Activated T-helper 17 cell treated with anti-CD3 and anti-CD28 coated beads, Interleukin-2, amount 50 U/mL, for 72 hours (primary cell): ENCODE measurements at regions not wholly inside any gene's neighbourhood (a gene's known extent, or its start where the extent isn't known, plus 50 kb on each side); places are given as distances from the start of the nearest gene placed in this dataset.
"Not testable (repeated sequence)": the region's sequence is repeated elsewhere in the genome, so short reads cannot be mapped to it uniquely, and the experiment has no call there.

Experiments
- ATAC-seq: fragments of 150-1000 bp; cut with Tn5 transposase; replicated peaks from 2 replicates; pipeline ENCODE4 v1.10.0; 2021; ENCODE audit warnings: mild to moderate bottlenecking, moderate library complexity
- H3K27ac Mint-ChIP-seq: one replicate; pipeline ENCODE4 v1.8.0; 2022; ENCODE audit warnings: mixed read lengths
- H3K27me3 Mint-ChIP-seq: one replicate; pipeline ENCODE4 v1.8.0; 2022; ENCODE audit warnings: mixed read lengths
- H3K36me3 Mint-ChIP-seq: one replicate; pipeline ENCODE4 v1.8.0; 2022; ENCODE audit warnings: low read depth, mild to moderate bottlenecking, mixed read lengths
- H3K4me1 Mint-ChIP-seq: one replicate; pipeline ENCODE4 v1.8.0; 2022; ENCODE audit warnings: mixed read lengths
- H3K4me3 Mint-ChIP-seq: one replicate; pipeline ENCODE4 v1.8.0; 2022; ENCODE audit warnings: mild to moderate bottlenecking, mixed read lengths
- H3K9me3 Mint-ChIP-seq: one replicate; pipeline ENCODE4 v1.8.0; 2022; ENCODE audit warnings: mixed read lengths

DNA sequence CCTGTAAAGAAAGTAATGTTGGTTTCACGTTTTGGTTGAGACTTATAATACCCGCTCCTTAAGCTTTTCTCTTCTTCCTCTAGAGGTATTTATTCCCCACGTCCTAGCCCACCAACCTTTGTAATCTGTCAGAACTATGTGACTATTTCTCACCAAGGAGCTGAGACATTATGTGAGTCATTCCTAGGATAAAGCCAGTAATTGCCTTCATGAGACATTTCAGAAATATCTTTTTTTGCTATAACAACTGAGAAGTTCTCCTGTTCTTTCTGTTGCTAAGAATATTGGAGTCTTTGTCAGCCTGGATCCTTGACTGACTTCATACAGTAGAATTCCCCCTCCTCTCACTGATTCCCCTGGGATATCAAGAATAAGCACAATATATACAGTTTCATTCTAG lies 1497.0 kb upstream of the TENM4 start:
- Mint-ChIP-seq H3K4me3 (no peak overlapping the region), H3K27ac (no peak overlapping the region), H3K4me1 (no peaks in the 10 kb centered on the region), H3K36me3 (no peaks in the 10 kb centered on the region), H3K9me3 (peaks cover 19% of the 10 kb centered on the region), H3K27me3 (no peaks in the 10 kb centered on the region)
- no peak for ATAC-seq

DNA sequence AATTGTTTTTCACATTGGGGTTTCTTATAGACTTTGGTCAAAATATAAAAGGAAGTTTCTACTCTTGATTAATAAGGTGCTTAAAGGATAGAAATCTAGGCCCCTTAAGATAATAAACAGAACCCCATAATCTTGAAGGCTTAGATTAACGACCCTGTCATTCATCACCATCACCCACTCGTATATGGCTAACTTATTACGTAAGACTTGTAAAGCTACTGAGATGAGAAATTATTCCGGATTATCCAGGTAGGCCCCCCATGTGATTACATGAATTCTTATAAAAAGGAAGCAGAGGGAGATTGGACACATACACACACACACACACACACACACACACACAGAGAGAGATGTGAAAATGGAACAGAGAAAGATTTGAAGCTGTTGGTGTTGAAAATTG lies 1489.2 kb upstream of the TENM4 start:
- no peak overlapping the region for H3K27ac Mint-ChIP-seq
- no peaks in the 10 kb centered on the region for H3K4me1 Mint-ChIP-seq
- no peak for ATAC-seq
- no peak overlapping the region for H3K4me3 Mint-ChIP-seq
- no peaks in the 10 kb centered on the region for H3K36me3 Mint-ChIP-seq
- H3K9me3 Mint-ChIP-seq, result peaks cover 24% of the 10 kb centered on the region
- no peaks in the 10 kb centered on the region for H3K27me3 Mint-ChIP-seq

DNA sequence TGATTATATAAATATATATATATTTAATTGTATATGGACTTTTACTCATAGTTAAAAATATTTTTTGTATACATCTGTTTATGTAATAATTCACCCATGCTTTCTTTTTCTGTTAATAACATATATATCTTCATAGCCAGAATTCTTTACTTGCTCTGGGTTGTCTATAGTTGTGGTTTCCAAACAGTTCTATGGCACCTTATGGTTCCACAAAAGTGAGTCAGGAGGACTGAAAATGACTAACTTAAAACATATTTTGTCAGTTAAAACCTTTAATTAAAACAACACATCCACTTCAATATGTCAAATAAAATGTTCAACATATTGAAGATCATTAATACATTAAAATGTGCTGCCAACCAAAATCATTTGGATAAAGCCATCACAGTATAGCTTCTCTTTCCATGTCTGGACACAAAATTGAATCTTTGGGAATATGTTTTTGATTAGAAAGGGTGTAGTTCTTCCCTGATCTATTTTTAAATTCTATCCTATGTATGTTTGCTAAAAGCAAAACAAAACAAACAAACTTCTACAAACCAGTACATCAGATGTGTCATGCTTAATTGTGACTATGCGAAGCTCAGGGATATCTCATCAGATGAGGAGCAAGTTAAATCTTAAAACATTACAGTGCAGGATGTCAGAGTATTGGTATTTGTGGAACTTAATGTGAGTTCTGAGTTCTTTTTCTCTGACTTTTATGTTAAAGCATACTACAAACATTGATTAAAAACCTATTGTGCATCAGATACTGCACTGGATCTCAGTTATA lies 1488.4 kb upstream of the TENM4 start:
- H3K36me3 Mint-ChIP-seq, result no peaks in the 10 kb centered on the region
- H3K9me3 Mint-ChIP-seq, result peaks cover 24% of the 10 kb centered on the region
- no peak for ATAC-seq
- no peaks in the 10 kb centered on the region for H3K27me3 Mint-ChIP-seq
- H3K4me1 Mint-ChIP-seq, result no peaks in the 10 kb centered on the region
- H3K27ac Mint-ChIP-seq, result no peak overlapping the region
- H3K4me3 Mint-ChIP-seq, result no peak overlapping the region

DNA sequence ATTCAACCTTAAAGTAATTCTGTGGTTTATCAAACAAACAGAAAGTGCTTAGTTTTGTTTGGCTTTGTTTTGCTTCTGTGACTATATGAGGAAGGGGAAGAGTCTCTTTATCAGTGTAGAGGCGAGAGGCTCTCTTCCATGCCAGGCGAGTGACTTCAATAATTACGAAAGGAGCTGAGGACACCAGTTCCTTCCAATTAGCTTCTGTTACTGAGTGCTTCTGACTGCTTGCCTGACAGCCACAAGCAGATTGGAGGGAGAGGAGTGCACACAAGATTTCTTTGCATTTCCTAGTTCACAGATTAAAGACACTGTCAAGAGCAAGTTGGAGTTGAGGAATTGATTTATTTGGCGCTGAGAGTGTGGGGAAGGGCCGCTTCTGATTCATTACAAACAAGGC lies 1484.5 kb upstream of the TENM4 start:
- no peaks in the 10 kb centered on the region for H3K36me3 Mint-ChIP-seq
- H3K4me1 Mint-ChIP-seq, result no peaks in the 10 kb centered on the region
- no peaks in the 10 kb centered on the region for H3K27me3 Mint-ChIP-seq
- peaks cover 18% of the 10 kb centered on the region for H3K9me3 Mint-ChIP-seq
- no peak overlapping the region for H3K27ac Mint-ChIP-seq
- no peak for ATAC-seq
- no peak overlapping the region for H3K4me3 Mint-ChIP-seq

DNA sequence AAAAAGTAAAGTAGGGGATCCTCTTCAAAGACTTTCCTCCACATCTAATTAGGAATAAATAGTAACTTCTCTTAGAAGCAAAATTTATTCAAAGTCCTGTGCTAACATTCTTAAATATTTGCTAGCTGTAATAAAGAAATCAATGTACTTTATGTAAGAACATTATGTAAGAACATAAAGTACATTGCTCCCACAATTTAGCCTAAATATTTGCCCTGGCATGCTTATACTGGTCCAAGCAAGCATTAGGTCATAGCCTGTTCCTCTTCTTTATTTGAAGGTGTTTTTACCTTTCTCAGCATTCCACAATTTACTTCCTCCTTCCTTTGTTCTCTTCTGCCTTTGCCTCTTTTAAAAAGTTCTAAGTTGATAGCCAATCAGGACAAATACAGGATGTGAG lies 1480.5 kb upstream of the TENM4 start:
- not testable (repeated sequence) for H3K9me3 Mint-ChIP-seq, H3K4me3 Mint-ChIP-seq, H3K4me1 Mint-ChIP-seq, ATAC-seq, H3K27me3 Mint-ChIP-seq, H3K27ac Mint-ChIP-seq, H3K36me3 Mint-ChIP-seq

DNA sequence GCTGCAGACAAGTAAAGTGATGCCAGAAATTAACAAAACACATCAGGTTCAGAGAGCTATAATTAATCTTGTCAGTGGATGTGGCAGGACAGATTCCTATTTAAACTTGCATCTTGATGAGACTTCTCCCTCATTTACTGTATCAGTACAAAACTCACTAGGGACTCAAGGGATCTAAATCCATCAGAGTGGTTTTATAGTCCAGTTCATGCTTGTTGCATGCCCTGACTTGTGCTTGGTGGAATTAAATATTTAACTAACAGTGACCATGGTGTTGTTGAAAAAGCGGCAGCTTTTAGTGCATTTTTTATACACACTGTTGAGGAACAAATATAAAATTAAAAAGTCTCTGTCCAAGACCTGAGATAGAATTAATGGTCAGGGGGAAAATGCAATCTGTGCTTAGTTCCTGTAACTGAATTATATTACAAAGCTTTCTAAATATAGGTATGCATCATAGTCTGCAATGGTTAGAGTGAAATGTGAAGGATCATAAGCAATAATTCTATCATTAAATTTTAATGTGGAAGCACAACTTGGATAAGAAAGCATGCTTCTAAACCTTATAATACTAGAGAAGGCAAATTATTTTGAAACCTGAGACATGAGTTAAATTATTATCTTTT lies 1475.5 kb upstream of the TENM4 start:
- no peak for ATAC-seq
- no peaks in the 10 kb centered on the region for H3K4me1 Mint-ChIP-seq
- no peak overlapping the region for H3K27ac Mint-ChIP-seq
- H3K36me3 Mint-ChIP-seq, result no peaks in the 10 kb centered on the region
- peaks cover 5% of the 10 kb centered on the region for H3K9me3 Mint-ChIP-seq
- H3K4me3 Mint-ChIP-seq, result no peak overlapping the region
- no peaks in the 10 kb centered on the region for H3K27me3 Mint-ChIP-seq

DNA sequence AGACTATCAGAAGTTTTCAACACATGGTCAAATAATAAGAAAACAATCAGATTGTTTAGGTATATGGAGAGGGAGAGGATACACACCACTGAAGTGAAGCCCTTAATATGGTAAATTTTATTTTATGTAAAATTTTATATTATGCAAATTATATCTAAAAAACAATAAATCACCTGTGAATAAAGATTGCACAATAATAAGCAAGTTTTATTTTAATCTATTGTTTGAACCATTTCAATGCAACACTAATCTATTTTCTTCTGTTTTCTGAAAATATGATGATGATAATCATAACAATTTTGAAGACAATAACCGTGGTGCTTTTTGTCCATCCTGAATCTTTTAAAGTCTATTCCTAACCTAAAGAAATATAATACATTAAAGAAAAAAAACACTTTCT lies 1473.5 kb upstream of the TENM4 start:
- no peaks in the 10 kb centered on the region for H3K27me3 Mint-ChIP-seq
- peaks cover 5% of the 10 kb centered on the region for H3K9me3 Mint-ChIP-seq
- H3K4me3 Mint-ChIP-seq, result no peak overlapping the region
- no peaks in the 10 kb centered on the region for H3K4me1 Mint-ChIP-seq
- no peak overlapping the region for H3K27ac Mint-ChIP-seq
- no peak for ATAC-seq
- H3K36me3 Mint-ChIP-seq, result no peaks in the 10 kb centered on the region

DNA sequence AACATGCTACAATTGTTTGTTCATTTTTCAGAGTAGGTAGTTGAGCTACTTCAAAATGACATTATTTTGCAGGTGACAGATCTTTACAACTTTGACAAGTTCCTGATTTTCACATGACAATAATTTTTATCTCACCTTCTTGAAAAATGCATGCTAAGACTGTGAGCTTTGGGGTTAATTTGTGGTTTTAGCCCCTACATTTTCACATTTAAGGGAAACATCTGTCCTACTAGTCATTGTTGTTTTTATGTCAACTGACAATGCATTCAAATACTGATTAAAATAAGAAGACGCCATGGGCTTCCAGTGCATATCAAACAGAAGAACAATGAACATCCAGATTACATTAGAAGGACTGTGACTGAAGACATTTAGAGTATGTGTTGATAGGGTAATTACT lies 1470.8 kb upstream of the TENM4 start:
- H3K4me1 Mint-ChIP-seq, result no peaks in the 10 kb centered on the region
- no peaks in the 10 kb centered on the region for H3K27me3 Mint-ChIP-seq
- no peak for ATAC-seq
- peaks cover 12% of the 10 kb centered on the region for H3K9me3 Mint-ChIP-seq
- no peak overlapping the region for H3K27ac Mint-ChIP-seq
- H3K4me3 Mint-ChIP-seq, result no peak overlapping the region
- H3K36me3 Mint-ChIP-seq, result no peaks in the 10 kb centered on the region

DNA sequence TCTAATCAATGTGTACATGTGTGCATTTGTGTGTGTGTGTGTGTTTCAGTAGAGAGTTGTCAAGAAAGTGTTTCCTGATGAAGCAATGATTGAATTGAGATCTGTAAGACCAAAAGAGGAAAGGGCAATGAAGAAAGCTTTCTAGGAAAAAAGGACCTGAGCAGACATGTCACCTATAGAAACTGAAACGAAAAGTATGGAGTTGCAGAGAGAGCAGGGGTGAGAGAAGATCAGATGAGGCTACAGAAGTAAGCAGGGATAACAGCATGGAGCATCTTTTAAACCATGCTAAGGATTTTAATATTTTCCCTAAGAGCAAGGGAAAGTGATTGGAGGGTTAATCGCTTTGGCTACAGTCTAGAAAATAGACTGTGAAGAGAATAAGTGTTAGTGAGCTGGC lies 1459.4 kb upstream of the TENM4 start:
- H3K9me3 Mint-ChIP-seq, result peaks cover 12% of the 10 kb centered on the region
- no peak for ATAC-seq

DNA sequence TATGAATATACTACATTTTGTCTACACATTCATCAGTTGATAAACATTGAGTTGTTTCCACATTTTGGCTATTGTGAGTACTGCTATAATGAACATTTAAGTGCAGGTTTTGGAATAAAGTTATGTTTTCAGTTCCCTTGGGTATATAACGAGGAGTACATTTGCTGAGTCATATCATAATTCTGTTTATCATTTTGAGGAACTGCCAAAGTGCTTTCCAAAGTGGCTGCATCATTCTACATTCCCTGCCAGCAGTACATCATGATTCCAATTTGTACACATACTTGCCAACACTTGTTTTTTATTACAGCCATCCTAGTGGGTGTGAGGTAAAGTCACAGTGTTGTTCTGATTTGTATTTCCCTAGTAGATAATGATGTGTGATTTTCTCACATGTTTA lies 1458.6 kb upstream of the TENM4 start:
- no peaks in the 10 kb centered on the region for H3K4me1 Mint-ChIP-seq
- no peak overlapping the region for H3K4me3 Mint-ChIP-seq
- H3K36me3 Mint-ChIP-seq, result no peaks in the 10 kb centered on the region
- no peak for ATAC-seq
- H3K27ac Mint-ChIP-seq, result no peak overlapping the region
- H3K9me3 Mint-ChIP-seq, result peaks cover 12% of the 10 kb centered on the region
- no peaks in the 10 kb centered on the region for H3K27me3 Mint-ChIP-seq

More for the DNA sequence above, 1459.4 kb upstream of the TENM4 start:
- H3K27ac Mint-ChIP-seq, result no peak overlapping the region
- H3K4me1 Mint-ChIP-seq, result no peaks in the 10 kb centered on the region
- H3K36me3 Mint-ChIP-seq, result no peaks in the 10 kb centered on the region
- no peaks in the 10 kb centered on the region for H3K27me3 Mint-ChIP-seq
- H3K4me3 Mint-ChIP-seq, result no peak overlapping the region

DNA sequence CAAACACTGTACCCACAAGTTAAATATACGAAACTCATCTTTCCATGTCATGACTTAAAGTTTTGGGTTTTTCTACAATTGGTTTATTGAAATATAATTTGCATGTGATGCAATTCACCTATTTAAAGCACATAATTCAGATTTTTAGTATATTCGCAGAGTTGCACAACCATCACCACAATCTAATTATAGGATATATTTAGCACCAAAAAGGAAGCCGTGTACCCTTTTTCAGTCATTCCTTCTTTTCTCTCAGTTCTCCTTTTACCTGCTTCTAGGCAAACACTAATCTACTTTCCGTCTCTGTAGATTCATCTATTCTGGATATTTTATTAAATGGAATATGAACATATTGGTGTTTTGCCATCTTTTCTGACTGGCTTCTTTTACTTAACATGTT lies 1458.1 kb upstream of the TENM4 start:
- no peak overlapping the region for H3K4me3 Mint-ChIP-seq
- no peaks in the 10 kb centered on the region for H3K27me3 Mint-ChIP-seq
- H3K9me3 Mint-ChIP-seq, result peaks cover 8% of the 10 kb centered on the region
- H3K36me3 Mint-ChIP-seq, result no peaks in the 10 kb centered on the region
- ATAC-seq, result no peak
- H3K27ac Mint-ChIP-seq, result no peak overlapping the region
- H3K4me1 Mint-ChIP-seq, result no peaks in the 10 kb centered on the region

DNA sequence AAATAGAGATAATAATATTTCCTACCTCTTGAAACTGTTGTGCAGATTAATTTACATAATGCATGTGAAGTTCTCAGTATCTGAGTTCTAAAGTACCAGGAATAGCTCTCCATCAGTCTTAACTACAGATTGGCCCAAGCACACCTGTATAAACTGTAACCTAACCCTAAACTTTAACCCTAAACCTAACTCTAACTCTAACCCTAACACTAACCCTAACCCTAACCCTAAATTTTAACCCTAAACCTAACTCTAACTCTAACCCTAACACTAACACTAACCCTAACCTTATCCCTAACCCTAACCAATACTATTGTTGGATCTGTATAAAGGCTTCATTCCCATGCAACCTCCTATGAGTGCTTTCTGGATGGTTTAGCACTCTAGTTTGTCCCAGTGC lies 1445.9 kb upstream of the TENM4 start:
- no peaks in the 10 kb centered on the region for H3K4me1 Mint-ChIP-seq
- no peak overlapping the region for H3K4me3 Mint-ChIP-seq
- H3K27me3 Mint-ChIP-seq, result no peaks in the 10 kb centered on the region
- H3K27ac Mint-ChIP-seq, result no peak overlapping the region
- H3K9me3 Mint-ChIP-seq, result peaks cover 3% of the 10 kb centered on the region
- no peaks in the 10 kb centered on the region for H3K36me3 Mint-ChIP-seq
- no peak for ATAC-seq

DNA sequence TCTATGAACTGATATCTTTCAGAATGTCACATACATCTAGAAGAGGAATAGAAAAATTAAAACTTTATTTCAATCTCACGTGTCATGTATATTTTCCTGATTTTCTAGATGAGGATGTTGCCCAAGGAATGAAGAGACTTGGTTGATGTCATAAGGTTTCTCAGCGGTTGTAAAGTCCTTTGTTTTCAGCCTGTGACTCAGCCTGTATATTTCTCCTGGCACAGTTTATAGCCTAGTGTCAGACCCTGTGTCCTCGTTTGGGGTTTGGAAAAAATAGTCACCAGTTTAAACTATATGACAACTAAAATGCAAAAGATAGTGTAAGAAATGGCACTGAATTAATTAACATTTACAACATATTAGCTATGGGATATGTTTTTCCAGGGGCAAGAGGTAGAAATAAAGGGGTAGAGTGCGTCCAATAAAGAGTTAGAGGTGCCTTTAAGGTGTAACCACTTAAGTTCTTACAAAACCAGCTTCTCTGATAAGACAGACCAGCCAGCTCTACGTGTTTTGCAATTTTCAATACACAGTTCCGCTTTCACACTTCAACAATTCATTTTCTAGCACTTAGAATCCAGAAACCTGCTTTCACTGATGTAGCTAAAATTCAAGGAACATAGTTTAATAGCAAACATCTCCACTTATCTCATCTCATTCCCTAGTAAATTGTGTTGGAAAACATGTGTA lies 1432.6 kb upstream of the TENM4 start:
- no peak for ATAC-seq
- Mint-ChIP-seq H3K4me1 (no peaks in the 10 kb centered on the region), H3K4me3 (no peak overlapping the region), H3K9me3 (peaks cover 8% of the 10 kb centered on the region), H3K36me3 (no peaks in the 10 kb centered on the region), H3K27ac (no peak overlapping the region), H3K27me3 (no peaks in the 10 kb centered on the region)

DNA sequence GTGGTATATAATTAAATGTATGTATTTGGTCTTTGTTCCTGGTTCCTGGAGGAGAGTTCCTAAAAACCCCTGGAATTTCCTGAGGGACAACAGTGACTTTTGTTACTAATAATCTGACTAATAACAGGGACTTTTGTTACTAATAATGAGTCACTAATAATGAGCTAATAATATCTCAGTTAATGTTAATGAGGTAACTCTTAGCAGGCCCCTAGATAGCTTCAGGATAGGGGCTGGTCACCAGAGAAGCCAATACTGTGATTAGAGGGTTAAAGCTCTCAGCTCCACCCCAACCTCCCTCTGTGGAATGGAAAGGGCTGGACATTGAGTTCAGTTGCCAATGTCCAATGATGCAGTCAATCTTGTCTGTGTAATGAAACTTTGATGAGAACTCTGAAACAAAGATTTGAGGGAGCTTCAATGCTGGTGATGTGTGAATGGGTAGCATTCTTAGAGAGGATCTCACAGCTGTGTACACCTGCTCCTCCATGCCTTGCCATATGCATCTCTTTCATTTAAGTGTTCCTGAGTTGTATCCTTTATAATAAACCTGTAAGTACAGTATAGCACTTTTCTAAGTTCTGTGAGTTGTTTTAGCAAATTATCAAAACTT lies 1431.4 kb upstream of the TENM4 start:
- Mint-ChIP-seq H3K27ac (no peak overlapping the region), H3K27me3 (no peaks in the 10 kb centered on the region), H3K9me3 (peaks cover 16% of the 10 kb centered on the region), H3K4me3 (no peak overlapping the region), H3K36me3 (no peaks in the 10 kb centered on the region), H3K4me1 (no peaks in the 10 kb centered on the region)
- no peak for ATAC-seq

DNA sequence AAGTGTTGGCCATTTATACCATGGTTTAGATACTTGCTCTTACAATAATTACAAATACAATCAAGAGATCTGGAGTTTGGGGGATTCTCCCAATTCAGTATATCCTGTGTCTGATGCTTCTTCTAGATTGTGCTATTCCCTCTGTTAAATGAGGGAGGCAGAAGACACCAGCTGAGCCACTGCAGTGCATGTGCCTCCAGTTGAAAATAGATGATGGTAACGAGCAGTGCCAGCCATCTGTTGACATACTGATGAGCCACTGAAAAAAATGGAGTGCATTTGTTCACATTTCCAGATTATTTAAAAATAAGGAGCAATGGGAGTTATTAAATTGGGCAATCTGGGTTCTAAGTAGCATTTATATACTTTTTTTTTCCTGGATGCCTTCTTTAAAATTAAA lies 1428.0 kb upstream of the TENM4 start:
- no peak for ATAC-seq
- Mint-ChIP-seq H3K27ac (no peak overlapping the region), H3K9me3 (peaks cover 24% of the 10 kb centered on the region), H3K4me3 (no peak overlapping the region), H3K4me1 (no peaks in the 10 kb centered on the region), H3K27me3 (no peaks in the 10 kb centered on the region), H3K36me3 (no peaks in the 10 kb centered on the region)
